ENCODE measurements at regions not wholly inside any gene's neighbourhood (a gene's known extent, or its start where the extent isn't known, plus 50 kb on each side); places are given as distances from the start of the nearest gene placed in this dataset.
A peak's percentile ranks its signal among the peaks of the same experiment; 100 is the strongest.
"Not testable (repeated sequence)": the region's sequence is repeated elsewhere in the genome, so short reads cannot be mapped to it uniquely, and the experiment has no call there.

GRCh38 chrX:124256216-124256615 lies 76.2 kb upstream of the TEX13D start:
- Mint-ChIP-seq H3K27ac (no peak overlapping the region), H3K36me3 (ENCODE audit: low read depth) (no peaks in the 10 kb centered on the region), H3K27me3 (peaks cover 11% of the 10 kb centered on the region), H3K4me1 (ENCODE audit: low read depth) (peaks cover 50% of the 10 kb centered on the region), H3K4me3 (no peak overlapping the region), H3K9me3 (peaks cover 2% of the 10 kb centered on the region)
- DNase-seq, result no peak

GRCh38 chrX:124256629-124257380 lies 75.7 kb upstream of the TEX13D start:
- Mint-ChIP-seq H3K9me3 (peaks cover 2% of the 10 kb centered on the region), H3K4me3 (no peak overlapping the region), H3K27me3 (peaks cover 11% of the 10 kb centered on the region), H3K27ac (no peak overlapping the region), H3K36me3 (ENCODE audit: low read depth) (no peaks in the 10 kb centered on the region), H3K4me1 (ENCODE audit: low read depth) (peaks cover 48% of the 10 kb centered on the region)
- no peak for DNase-seq

GRCh38 chrX:124257924-124258702 lies 74.3 kb upstream of the TEX13D start:
- H3K4me3 Mint-ChIP-seq, result no peak overlapping the region

GRCh38 chrX:124260845-124261244 lies 71.6 kb upstream of the TEX13D start:
- H3K9me3 Mint-ChIP-seq, result no peaks in the 10 kb centered on the region
- DNase-seq, result no peak
- H3K27me3 Mint-ChIP-seq, result peaks cover 15% of the 10 kb centered on the region
- no peak overlapping the region for H3K27ac Mint-ChIP-seq
- peaks cover 45% of the 10 kb centered on the region for H3K4me1 Mint-ChIP-seq (ENCODE audit: low read depth)
- no peak overlapping the region for H3K4me3 Mint-ChIP-seq
- no peaks in the 10 kb centered on the region for H3K36me3 Mint-ChIP-seq (ENCODE audit: low read depth)

More at GRCh38 chrX:124257924-124258702, 74.3 kb upstream of the TEX13D start:
- Mint-ChIP-seq H3K27ac (peak overlapping the region; percentile 82), H3K4me1 (ENCODE audit: low read depth) (peaks cover 48% of the 10 kb centered on the region), H3K36me3 (ENCODE audit: low read depth) (no peaks in the 10 kb centered on the region), H3K27me3 (peaks cover 13% of the 10 kb centered on the region), H3K9me3 (peaks cover under 1% of the 10 kb centered on the region)
- DNase-seq, result no peak

- Mint-ChIP-seq H3K27ac (no peak overlapping the region), H3K4me1 (ENCODE audit: low read depth) (peaks cover 24% of the 10 kb centered on the region), H3K9me3 (no peaks in the 10 kb centered on the region)
Measured at GRCh38 chrX:124263743-124264142, 68.7 kb upstream of the TEX13D start.

GRCh38 chrX:124268099-124268498 lies 64.4 kb upstream of the TEX13D start:
- no peaks in the 10 kb centered on the region for H3K36me3 Mint-ChIP-seq (ENCODE audit: low read depth)
- H3K4me3 Mint-ChIP-seq, result no peak overlapping the region
- DNase-seq, result no peak
- peaks cover 4% of the 10 kb centered on the region for H3K9me3 Mint-ChIP-seq
- H3K27ac Mint-ChIP-seq, result no peak overlapping the region
- peaks cover 3% of the 10 kb centered on the region for H3K27me3 Mint-ChIP-seq
- H3K4me1 Mint-ChIP-seq (ENCODE audit: low read depth), result peaks cover 11% of the 10 kb centered on the region

More at GRCh38 chrX:124263743-124264142, 68.7 kb upstream of the TEX13D start:
- Mint-ChIP-seq H3K36me3 (ENCODE audit: low read depth) (no peaks in the 10 kb centered on the region), H3K27me3 (peaks cover 12% of the 10 kb centered on the region), H3K4me3 (no peak overlapping the region)
- no peak for DNase-seq

GRCh38 chrX:124269881-124270280 lies 62.6 kb upstream of the TEX13D start:
- no peak overlapping the region for H3K4me3 Mint-ChIP-seq

GRCh38 chrX:124271599-124271998 lies 60.9 kb upstream of the TEX13D start:
- H3K27ac Mint-ChIP-seq; H3K9me3 Mint-ChIP-seq; H3K27me3 Mint-ChIP-seq; H3K36me3 Mint-ChIP-seq (ENCODE audit: low read depth); H3K4me3 Mint-ChIP-seq; DNase-seq: not testable (repeated sequence)
- H3K4me1 Mint-ChIP-seq (ENCODE audit: low read depth), result peaks cover 17% of the 10 kb centered on the region

More at GRCh38 chrX:124269881-124270280, 62.6 kb upstream of the TEX13D start:
- no peak overlapping the region for H3K27ac Mint-ChIP-seq
- peaks cover 4% of the 10 kb centered on the region for H3K9me3 Mint-ChIP-seq
- peaks cover 3% of the 10 kb centered on the region for H3K27me3 Mint-ChIP-seq
- no peak for DNase-seq
- no peaks in the 10 kb centered on the region for H3K36me3 Mint-ChIP-seq (ENCODE audit: low read depth)
- peaks cover 22% of the 10 kb centered on the region for H3K4me1 Mint-ChIP-seq (ENCODE audit: low read depth)

GRCh38 chrX:124272370-124272982 lies 60.0 kb upstream of the TEX13D start:
- H3K4me1 Mint-ChIP-seq (ENCODE audit: low read depth), result peaks cover 17% of the 10 kb centered on the region
- no peak overlapping the region for H3K27ac Mint-ChIP-seq
- H3K27me3 Mint-ChIP-seq, result no peaks in the 10 kb centered on the region
- no peak for DNase-seq
- peaks cover 4% of the 10 kb centered on the region for H3K9me3 Mint-ChIP-seq
- H3K36me3 Mint-ChIP-seq (ENCODE audit: low read depth), result no peaks in the 10 kb centered on the region
- H3K4me3 Mint-ChIP-seq, result no peak overlapping the region

- Mint-ChIP-seq H3K4me3 (no peak overlapping the region), H3K9me3 (peaks cover 4% of the 10 kb centered on the region), H3K27me3 (no peaks in the 10 kb centered on the region), H3K36me3 (ENCODE audit: low read depth) (no peaks in the 10 kb centered on the region), H3K4me1 (ENCODE audit: low read depth) (peaks cover 13% of the 10 kb centered on the region), H3K27ac (no peak overlapping the region)
- no peak for DNase-seq
Measured at GRCh38 chrX:124274438-124275181, 57.9 kb upstream of the TEX13D start.

GRCh38 chrX:124275182-124275894 lies 57.1 kb upstream of the TEX13D start:
- Mint-ChIP-seq H3K4me1 (ENCODE audit: low read depth) (peaks cover 15% of the 10 kb centered on the region), H3K9me3 (peaks cover 4% of the 10 kb centered on the region), H3K36me3 (ENCODE audit: low read depth) (no peaks in the 10 kb centered on the region), H3K27me3 (no peaks in the 10 kb centered on the region), H3K4me3 (no peak overlapping the region), H3K27ac (no peak overlapping the region)
- no peak for DNase-seq

GRCh38 chrX:124280294-124280902 lies 52.1 kb upstream of the TEX13D start:
- Mint-ChIP-seq H3K9me3 (peaks cover 2% of the 10 kb centered on the region), H3K27me3 (no peaks in the 10 kb centered on the region), H3K36me3 (ENCODE audit: low read depth) (no peaks in the 10 kb centered on the region), H3K4me3 (no peak overlapping the region), H3K4me1 (ENCODE audit: low read depth) (peaks cover 24% of the 10 kb centered on the region), H3K27ac (no peak overlapping the region)
- no peak for DNase-seq

- Mint-ChIP-seq H3K27ac (peak overlapping the region; percentile 52), H3K27me3 (no peaks in the 10 kb centered on the region), H3K4me3 (no peak overlapping the region), H3K9me3 (peaks cover 2% of the 10 kb centered on the region), H3K4me1 (ENCODE audit: low read depth) (peaks cover 24% of the 10 kb centered on the region), H3K36me3 (ENCODE audit: low read depth) (no peaks in the 10 kb centered on the region)
- DNase-seq, result no peak
Measured at GRCh38 chrX:124282580-124282979, 49.9 kb upstream of the TEX13D start.

Data from activated T-cell treated with anti-CD3 and anti-CD28 coated beads, Interleukin-2, amount 50 U/mL, for 24 hours (primary cell).